H1 (cell line): ENCODE measurements at regions not wholly inside any gene's neighbourhood (a gene's known extent, or its start where the extent isn't known, plus 50 kb on each side); places are given as distances from the start of the nearest gene placed in this dataset.

ENCODE experiments used
- TF ChIP-seq, protein P1 (sequence below), 3 experiments: IDR thresholded peaks; 1 replicate in 2 of 3; 2 replicates in 1 of 3; pipeline versions ENCODE4 v1.5.1 to v1.6.1; 2011; ENCODE audit warnings: low read length in 3 of 3, mild to moderate bottlenecking in 3 of 3, inconsistent platforms in 2 of 3, low read depth in 1 of 3, moderate library complexity in 1 of 3; ENCODE audit not compliant: insufficient read depth in 1 of 3; ENCODE audit errors: control extremely low read depth in 1 of 3

GRCh38 chr5:166279828-166280227 lies 2011.6 kb upstream of the WWC1 start (continued):
- TF ChIP-seq, protein P1, sequence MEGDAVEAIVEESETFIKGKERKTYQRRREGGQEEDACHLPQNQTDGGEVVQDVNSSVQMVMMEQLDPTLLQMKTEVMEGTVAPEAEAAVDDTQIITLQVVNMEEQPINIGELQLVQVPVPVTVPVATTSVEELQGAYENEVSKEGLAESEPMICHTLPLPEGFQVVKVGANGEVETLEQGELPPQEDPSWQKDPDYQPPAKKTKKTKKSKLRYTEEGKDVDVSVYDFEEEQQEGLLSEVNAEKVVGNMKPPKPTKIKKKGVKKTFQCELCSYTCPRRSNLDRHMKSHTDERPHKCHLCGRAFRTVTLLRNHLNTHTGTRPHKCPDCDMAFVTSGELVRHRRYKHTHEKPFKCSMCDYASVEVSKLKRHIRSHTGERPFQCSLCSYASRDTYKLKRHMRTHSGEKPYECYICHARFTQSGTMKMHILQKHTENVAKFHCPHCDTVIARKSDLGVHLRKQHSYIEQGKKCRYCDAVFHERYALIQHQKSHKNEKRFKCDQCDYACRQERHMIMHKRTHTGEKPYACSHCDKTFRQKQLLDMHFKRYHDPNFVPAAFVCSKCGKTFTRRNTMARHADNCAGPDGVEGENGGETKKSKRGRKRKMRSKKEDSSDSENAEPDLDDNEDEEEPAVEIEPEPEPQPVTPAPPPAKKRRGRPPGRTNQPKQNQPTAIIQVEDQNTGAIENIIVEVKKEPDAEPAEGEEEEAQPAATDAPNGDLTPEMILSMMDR (IDR thresholded peaks at IDR 0.05; ENCODE audit: control extremely low read depth in 1 of 3, insufficient read depth in 1 of 3, low read depth in 1 of 3, low read length in 3 of 3): no peak
